OCI-LY1 (cell line): ENCODE measurements at regions not wholly inside any gene's neighbourhood (a gene's known extent, or its start where the extent isn't known, plus 50 kb on each side); places are given as distances from the start of the nearest gene placed in this dataset.

ENCODE experiments used
- H2AFZ ChIP-seq: fragments of 200-600 bp; sonication (generic), shearing (Covaris generic); 2 replicates; pipeline ENCODE4 v1.6.0; 2014; ENCODE audit warnings: antibody characterized with exemption, mild to moderate bottlenecking, low read length
- H3F3A ChIP-seq: fragments of 200-600 bp; sonication (generic), shearing (Covaris generic); 2 replicates; pipeline ENCODE4 v1.6.0; 2014; ENCODE audit warnings: mild to moderate bottlenecking, antibody characterized with exemption, low read length, moderate library complexity; ENCODE audit not compliant: insufficient read depth
- H3K27ac ChIP-seq: fragments of 200-600 bp; sonication (generic); 2 replicates; pipeline ENCODE4 v1.5.1; 2014; ENCODE audit warnings: low read length, mixed run types, mild to moderate bottlenecking, low read depth; ENCODE audit not compliant: poor library complexity, severe bottlenecking
- H3K27me3 ChIP-seq: fragments of 200-600 bp; sonication (generic); 2 replicates; pipeline ENCODE4 v1.6.0; 2014; ENCODE audit warnings: antibody characterized with exemption, mild to moderate bottlenecking, low read length, moderate library complexity; ENCODE audit not compliant: insufficient read depth
- H3K36me3 ChIP-seq: fragments of 200-600 bp; sonication (generic); 2 replicates; pipeline ENCODE4 v1.6.1; 2014; ENCODE audit warnings: mild to moderate bottlenecking, antibody characterized with exemption, low read length, moderate library complexity, mixed read lengths; ENCODE audit not compliant: insufficient read depth
- H3K4me1 ChIP-seq: fragments of 200-600 bp; sonication (generic); 2 replicates; pipeline ENCODE4 v1.5.1; 2014; ENCODE audit warnings: mild to moderate bottlenecking, low read length, moderate library complexity; ENCODE audit not compliant: insufficient read depth, severe bottlenecking
- H3K4me2 ChIP-seq: fragments of 200-600 bp; sonication (generic), shearing (Covaris generic); 2 replicates; pipeline ENCODE4 v1.6.1; 2014; ENCODE audit warnings: low read length
- H3K4me3 ChIP-seq: fragments of 200-600 bp; sonication (generic); 2 replicates; pipeline ENCODE4 v1.5.1; 2014; ENCODE audit warnings: low read length, low read depth, mild to moderate bottlenecking, mixed read lengths; ENCODE audit not compliant: poor library complexity, severe bottlenecking
- H3K79me2 ChIP-seq: fragments of 200-600 bp; shearing (Covaris generic); 2 replicates; pipeline ENCODE4 v1.6.1; 2016; ENCODE audit warnings: mixed run types, low read length, mixed read lengths; ENCODE audit not compliant: insufficient read depth
- H3K9ac ChIP-seq: fragments of 200-600 bp; sonication (generic), shearing (Covaris generic); 2 replicates; pipeline ENCODE4 v1.6.1; 2014; ENCODE audit warnings: mild to moderate bottlenecking, low read length, mixed read lengths
- H3K9me2 ChIP-seq: fragments of 200-600 bp; sonication (generic), shearing (Covaris generic); 2 replicates; pipeline ENCODE4 v1.6.1; 2014; ENCODE audit warnings: low read depth, mild to moderate bottlenecking, low read length, mixed read lengths
- H3K9me3 ChIP-seq: fragments of 200-600 bp; shearing (Covaris generic); 2 replicates; pipeline ENCODE4 v1.6.1; 2014; ENCODE audit warnings: low read length, mixed read lengths
- H4K20me1 ChIP-seq: fragments of 200-600 bp; sonication (generic), shearing (Covaris generic); 2 replicates; pipeline ENCODE4 v1.6.0; 2016; ENCODE audit warnings: mild to moderate bottlenecking, low read length; ENCODE audit not compliant: insufficient read depth
- CTCF ChIP-seq: fragments of 200-600 bp; sonication (generic), shearing (Covaris generic); IDR thresholded peaks from 2 replicates; pipeline ENCODE4 v1.5.1; 2017; ENCODE audit warnings: mild to moderate bottlenecking, antibody characterized with exemption, low read length, moderate library complexity, mixed read lengths
- EZH2 ChIP-seq: fragments of 200-600 bp; sonication (generic), shearing (Covaris generic); IDR thresholded peaks from 2 replicates; pipeline ENCODE4 v1.8.0; 2017; ENCODE audit warnings: borderline replicate concordance, mixed run types, mild to moderate bottlenecking, antibody characterized with exemption, low read length, moderate library complexity, mixed read lengths

- H2AFZ ChIP-seq = no peak overlapping the region
These were observed 286.9 kb downstream of the XXYLT1 start for GRCh38 chr3:194984066-194984465.

GRCh38 chr3:194984622-194985021 is 286.3 kb downstream of the XXYLT1 start:
- no peaks in the 10 kb centered on the region for H3K9me2 ChIP-seq
- H3K4me2 ChIP-seq = no peak overlapping the region
- no peaks in the 10 kb centered on the region for H3K79me2 ChIP-seq
- no peaks in the 10 kb centered on the region for H3K4me1 ChIP-seq
- H3K9me3 ChIP-seq = no peaks in the 10 kb centered on the region
- peaks cover 9% of the 10 kb centered on the region; the same call in 1 of the 2 replicates for H3K27me3 ChIP-seq
- no peaks in the 10 kb centered on the region for H4K20me1 ChIP-seq
- H3F3A ChIP-seq = no peaks in the 10 kb centered on the region
- no peak overlapping the region for H3K27ac ChIP-seq
- TF ChIP-seq EZH2 (no peak), CTCF (no peak)
- no peaks in the 10 kb centered on the region for H3K36me3 ChIP-seq
- H2AFZ ChIP-seq = no peak overlapping the region
- H3K4me3 ChIP-seq = no peak overlapping the region
- no peak overlapping the region for H3K9ac ChIP-seq

More at GRCh38 chr3:194984066-194984465, 286.9 kb downstream of the XXYLT1 start:
- H3K9ac ChIP-seq = no peak overlapping the region
- H3K27ac ChIP-seq = no peak overlapping the region
- H3K9me3 ChIP-seq = no peaks in the 10 kb centered on the region
- no peaks in the 10 kb centered on the region for H3K9me2 ChIP-seq
- H4K20me1 ChIP-seq = no peaks in the 10 kb centered on the region
- H3F3A ChIP-seq = no peaks in the 10 kb centered on the region
- no peaks in the 10 kb centered on the region for H3K4me1 ChIP-seq
- TF ChIP-seq EZH2 = no peak
- no peak for TF ChIP-seq CTCF
- H3K36me3 ChIP-seq = no peaks in the 10 kb centered on the region
- H3K27me3 ChIP-seq = peaks cover 9% of the 10 kb centered on the region; the same call in 1 of the 2 replicates
- no peak overlapping the region for H3K4me3 ChIP-seq
- H3K4me2 ChIP-seq = no peak overlapping the region
- no peaks in the 10 kb centered on the region for H3K79me2 ChIP-seq

GRCh38 chr3:194985031-194985578 is 285.9 kb downstream of the XXYLT1 start:
- Histone ChIP-seq H2AFZ (no peak overlapping the region), H3K27me3 (peaks cover 9% of the 10 kb centered on the region; the same call in 1 of the 2 replicates), H3K4me1 (no peaks in the 10 kb centered on the region), H3K4me2 (no peak overlapping the region), H3K9ac (no peak overlapping the region), H3K4me3 (no peak overlapping the region), H3K9me2 (no peaks in the 10 kb centered on the region), H3K9me3 (no peaks in the 10 kb centered on the region), H3K79me2 (no peaks in the 10 kb centered on the region), H4K20me1 (no peaks in the 10 kb centered on the region), H3K36me3 (no peaks in the 10 kb centered on the region), H3F3A (no peaks in the 10 kb centered on the region), H3K27ac (no peak overlapping the region)
- TF ChIP-seq CTCF (no peak), EZH2 (no peak)
